GM12878 (cell line): ENCODE measurements at regions not wholly inside any gene's neighbourhood (a gene's known extent, or its start where the extent isn't known, plus 50 kb on each side); places are given as distances from the start of the nearest gene placed in this dataset.

ENCODE experiments used
- EP300 ChIP-seq, 2 experiments: fragments of 150-350 bp in 1 of 2; IDR thresholded peaks; 2 replicates each; pipeline ENCODE4 v1.6.1; 2011 to 2012; ENCODE audit warnings: low read depth in 2 of 2, low read length in 2 of 2, borderline replicate concordance in 1 of 2, improper control_type of control experiment in 1 of 2, inconsistent platforms in 1 of 2; ENCODE audit not compliant: control insufficient read depth in 1 of 2
- GABPA ChIP-seq: IDR thresholded peaks from 2 replicates; pipeline ENCODE4 v1.6.1; 2014; ENCODE audit warnings: antibody characterized with exemption, low read depth, mild to moderate bottlenecking, inconsistent platforms
- NFYB ChIP-seq: IDR thresholded peaks from 2 replicates; pipeline ENCODE4 v1.6.1; 2011; ENCODE audit warnings: low read depth, mild to moderate bottlenecking, low read length, improper control_type of control experiment, moderate library complexity; ENCODE audit not compliant: insufficient read depth
- SUPT20H ChIP-seq: IDR thresholded peaks from 2 replicates; pipeline ENCODE4 v1.6.1; 2011; ENCODE audit warnings: low read depth, mild to moderate bottlenecking, low read length, moderate library complexity, borderline replicate concordance; ENCODE audit not compliant: control insufficient read depth
- TAF1 ChIP-seq: IDR thresholded peaks from 2 replicates; pipeline ENCODE4 v1.6.1; 2011; ENCODE audit warnings: mild to moderate bottlenecking, low read depth, low read length, borderline replicate concordance
- TF ChIP-seq, protein P1 (sequence below): fragments of 450-650 bp; IDR thresholded peaks from 2 replicates; pipeline ENCODE4 v1.6.1; 2017; ENCODE audit warnings: mild to moderate bottlenecking, moderate library complexity
- TF ChIP-seq, protein P2 (sequence below): fragments of 450-650 bp; IDR thresholded peaks from 2 replicates; pipeline ENCODE4 v1.6.1; 2018; ENCODE audit warnings: borderline replicate concordance, mild to moderate bottlenecking; ENCODE audit not compliant: partially characterized antibody

GRCh38 chr2:122145856-122146255, 390.4 kb downstream of the TSN start (continued):
- TF ChIP-seq, protein P1, sequence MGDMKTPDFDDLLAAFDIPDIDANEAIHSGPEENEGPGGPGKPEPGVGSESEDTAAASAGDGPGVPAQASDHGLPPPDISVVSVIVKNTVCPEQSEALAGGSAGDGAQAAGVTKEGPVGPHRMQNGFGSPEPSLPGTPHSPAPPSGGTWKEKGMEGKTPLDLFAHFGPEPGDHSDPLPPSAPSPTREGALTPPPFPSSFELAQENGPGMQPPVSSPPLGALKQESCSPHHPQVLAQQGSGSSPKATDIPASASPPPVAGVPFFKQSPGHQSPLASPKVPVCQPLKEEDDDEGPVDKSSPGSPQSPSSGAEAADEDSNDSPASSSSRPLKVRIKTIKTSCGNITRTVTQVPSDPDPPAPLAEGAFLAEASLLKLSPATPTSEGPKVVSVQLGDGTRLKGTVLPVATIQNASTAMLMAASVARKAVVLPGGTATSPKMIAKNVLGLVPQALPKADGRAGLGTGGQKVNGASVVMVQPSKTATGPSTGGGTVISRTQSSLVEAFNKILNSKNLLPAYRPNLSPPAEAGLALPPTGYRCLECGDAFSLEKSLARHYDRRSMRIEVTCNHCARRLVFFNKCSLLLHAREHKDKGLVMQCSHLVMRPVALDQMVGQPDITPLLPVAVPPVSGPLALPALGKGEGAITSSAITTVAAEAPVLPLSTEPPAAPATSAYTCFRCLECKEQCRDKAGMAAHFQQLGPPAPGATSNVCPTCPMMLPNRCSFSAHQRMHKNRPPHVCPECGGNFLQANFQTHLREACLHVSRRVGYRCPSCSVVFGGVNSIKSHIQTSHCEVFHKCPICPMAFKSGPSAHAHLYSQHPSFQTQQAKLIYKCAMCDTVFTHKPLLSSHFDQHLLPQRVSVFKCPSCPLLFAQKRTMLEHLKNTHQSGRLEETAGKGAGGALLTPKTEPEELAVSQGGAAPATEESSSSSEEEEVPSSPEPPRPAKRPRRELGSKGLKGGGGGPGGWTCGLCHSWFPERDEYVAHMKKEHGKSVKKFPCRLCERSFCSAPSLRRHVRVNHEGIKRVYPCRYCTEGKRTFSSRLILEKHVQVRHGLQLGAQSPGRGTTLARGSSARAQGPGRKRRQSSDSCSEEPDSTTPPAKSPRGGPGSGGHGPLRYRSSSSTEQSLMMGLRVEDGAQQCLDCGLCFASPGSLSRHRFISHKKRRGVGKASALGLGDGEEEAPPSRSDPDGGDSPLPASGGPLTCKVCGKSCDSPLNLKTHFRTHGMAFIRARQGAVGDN: no peak
- TF ChIP-seq, protein P2, sequence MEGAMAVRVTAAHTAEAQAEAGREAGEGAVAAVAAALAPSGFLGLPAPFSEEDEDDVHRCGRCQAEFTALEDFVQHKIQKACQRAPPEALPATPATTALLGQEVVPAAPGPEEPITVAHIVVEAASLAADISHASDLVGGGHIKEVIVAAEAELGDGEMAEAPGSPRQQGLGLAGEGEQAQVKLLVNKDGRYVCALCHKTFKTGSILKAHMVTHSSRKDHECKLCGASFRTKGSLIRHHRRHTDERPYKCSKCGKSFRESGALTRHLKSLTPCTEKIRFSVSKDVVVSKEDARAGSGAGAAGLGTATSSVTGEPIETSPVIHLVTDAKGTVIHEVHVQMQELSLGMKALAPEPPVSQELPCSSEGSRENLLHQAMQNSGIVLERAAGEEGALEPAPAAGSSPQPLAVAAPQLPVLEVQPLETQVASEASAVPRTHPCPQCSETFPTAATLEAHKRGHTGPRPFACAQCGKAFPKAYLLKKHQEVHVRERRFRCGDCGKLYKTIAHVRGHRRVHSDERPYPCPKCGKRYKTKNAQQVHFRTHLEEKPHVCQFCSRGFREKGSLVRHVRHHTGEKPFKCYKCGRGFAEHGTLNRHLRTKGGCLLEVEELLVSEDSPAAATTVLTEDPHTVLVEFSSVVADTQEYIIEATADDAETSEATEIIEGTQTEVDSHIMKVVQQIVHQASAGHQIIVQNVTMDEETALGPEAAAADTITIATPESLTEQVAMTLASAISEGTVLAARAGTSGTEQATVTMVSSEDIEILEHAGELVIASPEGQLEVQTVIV: no peak
- TF ChIP-seq EP300 (IDR thresholded peaks at IDR 0.05; ENCODE audit: borderline replicate concordance in 1 of 2, control insufficient read depth in 1 of 2, low read depth in 2 of 2, low read length in 2 of 2) (no peak), SUPT20H (no peak), GABPA (no peak), NFYB (no peak), TAF1 (no peak)
